HT-29 (cell line): ENCODE measurements at regions not wholly inside any gene's neighbourhood (a gene's known extent, or its start where the extent isn't known, plus 50 kb on each side); places are given as distances from the start of the nearest gene placed in this dataset.
"Not testable (repeated sequence)": the region's sequence is repeated elsewhere in the genome, so short reads cannot be mapped to it uniquely, and the experiment has no call there.

ENCODE experiments used
- DNase-seq: peaks from one replicate; pipeline ENCODE4 v3.0.0-alpha.2; 2015; ENCODE audit warnings: low spot score

DNA sequence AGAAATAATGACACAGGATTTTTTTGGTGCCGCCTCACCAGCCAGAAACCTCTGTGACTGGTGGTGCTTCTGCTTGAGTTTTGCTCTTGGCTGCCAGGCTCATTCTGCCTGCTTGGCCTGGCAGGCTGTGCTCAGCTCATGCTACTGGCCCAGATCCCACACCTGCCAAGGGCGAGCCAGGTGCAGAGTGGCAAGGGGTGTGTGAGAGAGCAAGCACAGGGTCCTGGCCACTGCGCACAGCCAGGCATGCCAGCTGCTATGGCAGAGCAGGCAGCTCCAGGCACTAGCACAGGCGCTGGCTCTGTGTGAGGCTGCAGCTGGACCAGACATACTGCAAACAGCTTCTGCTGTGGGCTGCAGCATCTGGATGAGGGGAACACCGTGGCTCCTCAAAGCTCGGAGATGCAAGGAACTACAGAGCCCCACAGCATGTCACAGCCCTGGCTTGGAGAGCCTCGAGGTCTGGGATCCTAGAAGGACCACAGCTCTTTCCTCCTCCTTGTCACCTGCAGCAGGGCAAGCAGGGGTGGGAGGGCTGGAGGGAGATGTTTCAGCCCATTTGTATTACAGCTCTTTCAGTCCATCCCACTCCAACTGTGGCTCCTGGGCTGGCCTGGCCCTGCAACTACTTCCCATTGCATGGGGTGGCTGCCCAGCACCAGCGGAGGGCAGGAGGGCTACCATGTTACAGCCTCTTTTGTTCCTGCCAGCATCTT, 313.4 kb upstream of the SEMA3C start:
- no peak for DNase-seq

DNA sequence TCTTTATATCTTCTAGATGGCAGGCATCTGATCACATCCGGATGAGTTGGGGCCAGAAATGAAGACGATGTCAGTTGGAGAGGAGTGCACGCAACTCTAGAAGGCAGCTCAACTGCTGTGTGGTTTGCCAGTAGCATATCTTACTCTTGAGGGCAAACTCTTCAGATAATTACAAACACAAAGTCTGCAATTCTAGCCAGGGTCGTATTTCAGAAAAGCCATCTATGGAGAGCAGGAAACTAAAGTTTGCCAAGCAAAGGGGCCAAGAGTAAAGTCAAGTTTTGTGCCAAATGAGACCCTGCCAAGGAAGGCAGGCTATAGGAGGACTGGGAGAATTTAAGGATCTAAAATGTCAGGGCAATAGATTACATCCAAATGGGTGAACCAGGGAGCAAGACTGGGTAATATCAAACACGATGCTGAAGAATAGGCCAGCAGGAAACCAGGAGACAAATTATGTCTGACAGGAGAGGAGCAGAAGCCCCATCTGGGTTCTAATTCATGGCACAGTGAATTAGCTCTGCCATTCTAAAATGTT, 312.5 kb upstream of the SEMA3C start:
- DNase-seq = no peak

DNA sequence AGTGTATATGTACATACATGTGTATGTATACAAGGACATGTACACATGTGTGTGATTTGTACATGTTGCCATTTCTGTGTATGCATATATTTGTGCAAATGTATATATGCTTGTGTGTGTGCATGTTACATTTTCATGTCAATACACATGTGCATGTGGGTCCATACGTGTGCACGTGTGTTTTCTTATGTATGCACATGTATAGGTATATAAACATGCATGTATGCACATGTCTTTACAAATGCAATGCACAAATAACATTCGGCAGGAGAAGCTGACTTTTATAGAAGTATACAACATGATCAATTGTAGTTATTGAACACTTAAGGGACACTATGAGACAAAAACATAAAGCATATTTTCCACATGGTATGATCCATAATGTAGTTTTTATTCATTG, 307.4 kb upstream of the SEMA3C start:
- no peak for DNase-seq

DNA sequence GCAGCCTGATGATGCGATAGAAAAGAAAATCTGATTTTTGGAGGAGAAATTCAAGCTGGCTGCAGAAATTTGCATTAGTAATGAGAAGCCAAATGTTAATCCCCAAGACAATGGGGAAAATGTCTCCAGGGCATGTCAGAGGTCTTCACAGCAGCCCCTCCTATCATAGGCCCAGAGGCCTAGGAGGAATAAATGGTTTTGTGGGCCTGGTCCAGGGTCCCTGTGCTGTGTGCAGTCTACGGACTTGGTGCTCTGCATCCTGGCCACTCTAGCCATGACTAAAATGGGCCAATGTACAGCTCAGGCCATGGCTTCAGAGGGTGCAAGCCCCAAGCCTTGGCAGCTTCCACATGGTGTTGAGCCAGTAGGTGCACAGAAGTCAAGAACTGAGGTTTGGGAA, 303.8 kb upstream of the SEMA3C start:
- DNase-seq = not testable (repeated sequence)

DNA sequence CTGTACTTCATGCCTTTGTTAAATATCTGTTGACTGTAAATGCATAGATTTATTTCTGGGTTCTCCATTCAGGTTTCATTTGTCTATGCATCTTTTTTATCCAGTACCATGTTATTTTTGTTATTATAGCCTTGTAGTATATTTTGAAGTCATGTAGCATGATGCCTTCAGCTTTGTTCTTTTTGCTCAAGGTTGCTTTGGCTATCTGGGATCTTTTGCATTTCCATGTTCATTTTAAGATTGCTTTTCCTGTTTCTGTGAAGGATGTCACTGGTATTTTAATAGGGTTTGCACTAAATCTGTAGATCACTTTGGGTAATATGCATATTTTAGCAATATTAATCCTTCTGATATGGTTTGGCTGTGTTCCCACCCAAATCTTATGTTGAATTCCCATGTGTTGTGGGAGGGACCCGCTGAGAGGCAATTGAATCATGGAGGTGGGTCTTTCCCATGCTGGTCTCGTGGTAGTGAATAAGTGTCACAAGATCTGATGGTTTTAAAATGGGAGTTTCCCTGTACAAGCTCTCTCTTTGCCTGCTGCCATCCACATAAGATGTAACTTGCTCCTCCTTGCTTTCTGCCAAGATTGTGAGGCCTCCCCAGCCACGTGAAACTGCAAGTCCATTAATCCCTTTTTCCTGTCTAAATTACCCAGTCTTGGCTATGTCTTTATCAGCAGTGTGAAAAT, 302.8 kb upstream of the SEMA3C start:
- DNase-seq = no peak

DNA sequence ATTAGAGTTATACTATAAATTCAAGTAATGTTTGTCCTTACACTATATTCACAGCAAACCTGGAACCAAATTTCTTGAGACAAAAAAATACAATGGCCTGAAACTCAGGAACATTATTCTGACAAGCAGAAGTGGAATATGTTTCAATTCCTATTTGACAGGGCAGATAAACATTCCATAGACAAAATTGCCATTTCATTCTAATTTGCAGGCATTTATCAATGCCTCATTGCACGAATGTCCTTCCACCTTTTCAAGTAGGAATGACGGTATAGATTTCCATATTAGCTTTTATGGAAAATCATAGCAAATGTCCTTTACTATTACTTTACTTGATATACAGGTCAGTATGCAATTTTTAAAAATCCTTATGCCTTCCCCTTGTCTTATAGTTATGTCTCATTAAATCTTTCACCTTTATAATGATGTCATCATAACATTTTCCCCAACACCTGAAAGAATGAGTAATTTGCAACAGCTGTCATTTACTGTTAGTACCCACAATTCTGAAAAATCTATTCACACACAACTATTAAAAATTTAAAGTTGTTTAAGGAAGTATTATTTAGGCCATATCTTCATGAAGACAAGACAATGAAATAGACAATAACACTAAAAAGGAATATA, 299.7 kb upstream of the SEMA3C start:
- no peak for DNase-seq

DNA sequence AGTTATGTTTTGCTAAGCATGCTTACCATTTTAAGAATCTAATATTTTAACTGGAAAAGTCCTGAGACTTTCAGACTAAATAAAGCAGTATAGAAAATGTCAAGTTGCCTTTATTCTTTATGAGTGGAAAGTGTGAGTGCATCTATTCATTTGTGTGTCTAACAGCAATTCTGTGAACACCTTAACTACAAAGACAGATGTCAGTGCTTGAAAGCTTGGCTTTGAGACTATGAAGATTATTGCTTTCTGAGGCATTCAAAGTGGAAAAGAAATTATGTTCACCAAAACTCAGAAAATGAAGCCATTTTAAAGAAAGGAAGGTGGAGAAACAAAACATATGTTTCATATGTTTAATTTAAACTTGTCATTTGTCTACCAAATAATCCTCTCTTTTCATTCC, 294.5 kb upstream of the SEMA3C start:
- no peak for DNase-seq

DNA sequence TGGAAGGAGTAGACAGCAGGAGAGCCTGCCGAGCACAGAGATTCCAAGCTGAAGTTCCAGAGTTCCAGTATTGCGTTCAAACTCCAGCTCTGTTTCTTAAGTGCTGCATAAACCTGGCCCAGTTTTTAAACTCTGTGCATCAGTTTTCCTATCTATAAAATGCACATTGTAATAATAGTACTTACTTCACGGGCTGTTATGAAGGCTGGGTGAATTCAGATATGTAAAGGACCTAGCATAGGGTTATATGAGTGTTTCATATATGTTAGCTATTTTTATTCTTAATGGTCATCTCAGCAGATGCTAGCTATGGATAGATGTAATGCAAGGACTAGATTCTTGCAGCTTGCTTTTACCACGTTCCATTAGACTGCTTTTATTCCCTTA, 293.1 kb upstream of the SEMA3C start:
- no peak for DNase-seq

DNA sequence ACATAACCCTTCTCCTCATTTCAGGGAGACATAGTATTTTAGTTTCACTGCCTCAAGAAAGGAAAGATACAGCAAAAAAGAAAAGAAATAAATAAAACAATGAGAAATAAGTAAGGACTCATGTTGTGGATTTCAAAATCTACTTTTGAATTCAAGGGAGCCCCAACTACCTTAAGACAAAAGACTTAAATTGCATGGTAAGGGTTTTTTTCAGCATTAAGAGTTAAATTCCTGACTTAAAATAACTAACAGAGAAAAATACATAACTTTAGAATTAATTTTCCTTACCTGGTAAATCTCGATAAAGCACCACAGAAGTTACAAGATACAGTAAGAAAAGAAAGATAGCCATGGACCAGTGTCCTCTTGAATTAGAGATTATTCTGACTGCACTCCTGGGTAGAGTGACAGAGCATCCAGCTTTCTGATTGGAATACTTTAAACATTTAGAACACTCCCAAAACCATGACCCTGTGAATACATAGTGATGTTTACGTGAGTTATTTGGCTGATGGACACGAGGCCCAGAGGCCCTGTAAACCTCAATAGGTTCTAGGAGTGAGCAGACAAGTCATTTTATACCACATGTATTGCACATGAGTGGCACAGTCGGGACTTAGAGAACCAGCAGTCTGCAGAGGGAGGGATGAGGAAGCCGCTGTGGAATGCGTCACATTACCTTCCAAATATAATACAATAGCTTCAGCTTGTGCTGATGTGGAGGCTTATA, 292.5 kb upstream of the SEMA3C start:
- DNase-seq = no peak

DNA sequence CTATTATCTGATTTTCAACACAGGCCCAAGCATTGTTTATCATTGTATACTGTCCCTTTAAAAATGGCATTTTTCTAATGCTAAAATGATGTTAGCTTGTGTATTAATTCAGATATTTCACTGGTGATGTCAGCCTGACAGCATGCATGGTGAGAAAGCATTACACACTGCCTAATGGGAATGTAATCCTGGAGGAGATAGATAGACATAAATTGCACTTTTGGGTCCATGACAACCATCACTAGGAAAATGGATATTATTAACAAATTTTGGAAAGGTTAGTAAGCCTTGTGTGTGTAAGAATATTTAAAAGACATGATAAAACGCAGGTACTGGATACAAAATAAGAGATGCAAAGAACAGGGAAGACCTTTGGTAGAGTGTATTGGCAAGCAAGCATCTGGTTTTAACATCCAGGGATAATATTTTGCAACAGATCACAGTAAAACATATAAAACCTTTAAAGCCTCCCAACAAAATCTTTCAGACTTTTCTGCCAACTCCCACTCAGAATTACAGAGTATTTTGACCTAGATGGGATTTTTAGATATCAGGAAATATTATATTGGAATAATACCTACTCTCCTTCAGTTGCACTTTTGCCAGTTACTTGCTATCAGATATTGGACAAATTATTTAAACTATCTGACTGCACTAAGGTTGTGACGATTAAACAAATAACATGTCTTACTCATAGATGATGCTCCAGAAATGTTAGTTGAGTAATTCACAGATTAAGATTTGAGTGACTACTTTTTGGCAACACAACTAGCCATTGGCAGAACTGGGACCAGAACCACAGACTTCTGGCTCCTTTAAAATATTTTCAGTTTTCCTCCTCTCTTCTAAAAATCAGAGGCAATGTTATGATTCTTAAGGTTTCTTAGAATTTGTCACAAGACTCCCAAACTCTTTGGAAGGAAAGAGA, 291.6 kb upstream of the SEMA3C start:
- DNase-seq = no peak

DNA sequence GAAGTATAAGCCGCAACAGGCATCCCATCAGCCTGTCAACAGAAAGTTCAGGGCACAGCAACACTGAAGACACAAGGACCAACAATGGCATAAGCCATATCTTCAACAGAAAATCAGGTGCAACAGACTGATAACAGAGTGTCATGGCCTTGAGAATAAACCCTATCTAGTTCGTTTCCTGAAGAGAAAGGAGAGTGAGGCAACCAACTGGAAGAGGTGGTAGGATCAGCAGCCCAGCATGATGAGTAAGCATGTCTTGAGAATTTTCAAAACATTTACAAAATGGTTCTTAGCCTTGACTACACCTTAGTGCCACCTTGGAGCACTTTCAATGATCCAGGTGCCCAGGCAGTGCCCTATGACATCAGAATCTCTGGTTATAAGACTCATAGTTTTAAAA, 290.2 kb upstream of the SEMA3C start:
- DNase-seq = no peak

DNA sequence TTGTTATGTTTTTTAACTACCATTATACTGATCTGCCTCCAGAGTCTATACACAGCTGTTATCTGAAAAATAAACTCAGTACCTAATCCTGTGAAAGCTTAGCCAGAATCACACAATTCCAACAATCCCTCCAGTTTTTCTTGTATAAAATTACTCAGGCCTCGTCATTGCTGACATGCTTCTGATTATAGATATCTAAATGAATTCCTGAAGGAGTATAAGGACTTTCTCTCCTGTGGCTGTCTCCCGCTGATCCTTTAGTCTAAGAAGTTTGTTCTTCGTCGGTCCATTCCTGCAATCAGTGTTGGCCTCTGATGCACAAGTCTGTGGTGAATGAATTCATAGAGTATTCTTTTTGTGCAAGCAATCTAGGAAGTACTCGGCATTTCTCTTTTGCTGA, 288.9 kb upstream of the SEMA3C start:
- DNase-seq = no peak

DNA sequence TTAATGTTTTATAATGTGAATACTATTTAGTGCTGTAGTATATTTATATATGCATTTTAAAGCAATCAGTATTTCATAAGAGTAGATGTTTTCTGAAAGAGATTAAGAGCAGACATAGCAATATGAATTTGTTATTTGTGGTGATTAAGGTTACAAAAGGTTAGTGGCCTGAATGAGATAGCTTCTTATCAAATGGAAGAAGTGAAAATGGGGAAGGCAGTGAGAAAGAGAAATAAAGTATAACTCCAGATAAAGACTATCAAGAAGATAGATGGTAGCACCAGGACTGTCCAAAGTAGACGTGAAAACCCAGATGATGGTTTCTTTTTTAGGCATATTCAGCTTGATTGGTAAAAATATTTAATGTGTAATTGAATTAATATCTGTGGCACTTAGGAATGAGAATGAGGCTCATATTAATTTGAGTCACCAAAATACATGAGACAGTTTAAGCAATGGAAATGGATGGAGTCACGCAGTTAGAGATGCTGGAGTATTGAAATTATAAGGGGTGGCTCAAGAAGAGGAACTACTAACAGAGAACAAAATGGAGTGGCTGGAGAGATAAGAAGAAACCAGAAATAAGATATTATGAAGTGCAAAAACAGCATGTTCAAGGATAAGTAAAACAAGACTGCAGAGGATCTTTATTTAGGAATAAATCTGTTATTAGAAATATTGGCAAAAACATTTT, 288.0 kb upstream of the SEMA3C start:
- DNase-seq = no peak

DNA sequence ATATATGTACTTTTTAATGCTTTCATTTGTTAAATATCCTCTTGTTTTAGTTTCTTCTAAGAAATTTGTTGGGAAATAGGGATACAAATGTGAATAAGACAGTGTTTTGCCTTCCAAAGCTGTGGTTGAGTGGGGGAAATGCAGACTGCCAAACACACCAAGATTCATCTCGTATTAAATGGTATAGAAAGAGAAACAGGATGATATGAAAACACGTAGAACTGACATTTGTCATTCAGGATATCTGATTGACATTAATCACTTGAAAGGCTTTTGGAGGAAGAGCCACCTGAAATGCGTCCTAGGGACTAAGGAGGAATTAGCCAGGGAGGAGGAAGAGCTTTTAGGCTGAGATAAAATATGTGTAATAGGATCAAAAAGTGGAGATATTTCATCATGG, 287.4 kb upstream of the SEMA3C start:
- DNase-seq = no peak

DNA sequence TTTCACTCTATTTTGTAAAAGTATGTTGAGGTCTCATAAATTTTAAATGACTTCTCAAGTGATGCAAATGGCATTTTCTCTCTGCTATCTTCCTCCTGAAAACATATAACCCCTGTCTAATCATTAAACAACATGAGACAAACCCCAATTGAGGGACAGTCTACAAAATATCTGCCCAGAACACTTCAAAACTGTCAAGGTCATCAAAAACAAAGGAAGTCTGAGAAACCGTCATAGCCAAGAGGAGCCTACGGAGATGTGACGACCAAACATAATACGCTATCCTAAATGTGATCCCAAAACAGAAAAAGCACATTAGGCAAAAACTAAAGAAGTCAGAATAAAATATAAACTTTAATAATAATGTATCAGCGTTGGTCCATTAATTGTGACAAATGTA, 282.3 kb upstream of the SEMA3C start:
- no peak for DNase-seq

DNA sequence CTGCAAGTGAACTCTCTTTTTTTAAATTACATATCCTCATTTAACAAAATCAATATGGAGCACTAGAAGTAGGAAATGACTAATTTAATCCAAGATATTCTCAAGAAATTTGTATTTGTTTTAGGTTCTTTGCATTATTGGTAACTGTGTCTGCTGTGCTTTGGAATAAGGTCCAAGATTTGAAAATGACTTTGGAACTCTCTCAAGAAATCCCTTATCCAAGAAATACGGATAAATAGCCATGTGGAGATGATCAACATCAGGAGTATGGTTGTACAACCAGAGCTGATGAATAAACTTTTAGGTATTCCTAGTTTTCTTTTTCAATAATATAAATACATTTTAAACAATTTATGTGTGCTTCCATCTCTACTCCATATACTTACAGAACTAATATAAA, 279.9 kb upstream of the SEMA3C start:
- DNase-seq = no peak

DNA sequence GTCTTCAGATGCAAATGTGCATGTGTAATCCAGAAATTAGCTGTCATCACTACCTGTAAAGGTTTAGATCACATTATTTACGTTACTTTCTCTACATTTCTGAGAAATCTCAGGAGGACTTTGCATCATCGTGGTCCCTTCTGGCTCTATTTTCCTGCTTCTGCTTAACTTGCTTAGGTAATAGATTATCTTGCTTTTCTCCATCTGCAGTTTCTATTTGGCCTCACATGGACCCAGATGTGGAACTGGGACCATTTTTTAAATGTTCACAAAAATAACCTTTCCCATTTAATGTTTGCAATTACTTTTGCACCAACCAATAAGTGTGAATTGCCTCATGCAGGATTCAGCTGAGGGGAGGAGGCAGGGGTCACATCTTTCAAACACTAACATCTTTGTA, 278.4 kb upstream of the SEMA3C start:
- DNase-seq = no peak

DNA sequence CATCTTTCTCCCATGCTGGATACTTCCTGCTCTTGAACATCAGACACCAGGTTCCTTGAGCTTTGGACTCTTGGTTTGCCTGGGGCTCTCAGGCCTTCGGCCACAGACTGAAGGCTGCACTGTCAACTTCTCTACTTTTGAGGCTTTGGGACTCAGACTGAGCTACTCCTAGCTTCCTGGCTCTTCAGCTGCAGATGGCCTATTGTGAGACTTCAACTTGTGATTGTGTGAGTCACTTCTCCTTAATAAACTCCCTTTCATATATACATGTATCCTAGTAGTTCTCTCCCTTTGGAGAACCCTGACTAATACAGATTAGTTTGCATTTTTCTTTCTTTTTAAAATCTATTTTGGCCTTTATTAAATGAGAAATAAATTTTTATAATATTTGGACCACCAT, 276.2 kb upstream of the SEMA3C start:
- no peak for DNase-seq

DNA sequence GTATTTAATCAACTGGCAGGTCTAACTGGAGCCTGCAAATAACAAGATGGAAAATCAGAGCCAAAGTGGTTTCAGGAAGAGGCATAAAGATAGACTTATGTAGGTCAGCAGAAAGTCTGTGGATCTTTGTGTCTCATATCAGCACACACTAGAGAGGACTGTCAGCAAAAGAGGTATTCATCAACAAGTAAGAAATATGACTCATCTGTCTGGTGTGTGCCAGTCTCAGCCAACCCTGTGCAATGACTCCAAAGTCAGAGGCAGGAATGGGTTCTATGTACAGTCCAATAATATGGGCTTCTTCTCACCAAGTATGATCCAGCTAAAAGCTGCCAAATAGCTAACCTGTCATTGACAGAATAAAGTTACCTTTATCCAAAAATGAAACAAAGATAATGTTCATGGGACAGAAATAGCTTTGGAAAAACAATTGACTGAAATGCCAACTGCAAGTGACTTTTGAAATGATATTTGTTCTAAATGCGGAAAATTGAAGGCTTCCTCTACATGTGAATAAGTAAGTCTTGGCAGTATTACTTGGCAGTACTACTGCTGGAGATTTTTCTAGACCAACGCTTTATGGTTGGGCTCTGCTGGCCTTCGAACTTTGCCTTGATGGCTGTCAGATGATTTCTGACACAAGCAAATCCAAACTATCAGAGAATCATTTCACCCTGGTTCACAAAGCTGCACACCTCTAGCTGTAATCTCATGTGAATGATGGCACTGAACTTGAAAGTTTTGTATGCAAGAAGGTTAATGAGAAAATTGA, 272.3 kb upstream of the SEMA3C start:
- DNase-seq = peak; percentile 40

DNA sequence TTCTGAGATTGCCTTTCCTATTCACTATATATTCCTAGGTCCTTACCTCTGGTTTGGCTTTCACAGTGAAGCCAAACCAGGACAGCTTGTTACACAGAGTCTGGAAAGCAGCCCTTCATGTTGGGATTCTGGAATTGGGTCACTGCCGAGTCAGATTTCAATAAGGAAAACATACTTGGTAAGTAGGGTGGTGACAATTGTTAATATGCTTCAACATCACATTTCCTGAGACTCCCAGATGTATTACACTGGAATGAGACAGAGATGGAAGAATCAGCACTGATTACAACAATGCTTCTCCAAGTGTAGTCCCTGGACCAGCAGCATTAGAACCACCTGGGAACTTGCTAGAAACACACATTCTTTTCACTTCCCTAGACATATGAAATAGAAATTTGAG, 268.9 kb upstream of the SEMA3C start:
- no peak for DNase-seq
